Fibroblast of skin of scalp (primary cell): ENCODE measurements at regions not wholly inside any gene's neighbourhood (a gene's known extent, or its start where the extent isn't known, plus 50 kb on each side); places are given as distances from the start of the nearest gene placed in this dataset.

Experiments used
- DNase-seq: peaks from one replicate; pipeline ENCODE4 v3.0.0-alpha.2; 2013

- no peak for DNase-seq
These were observed 55.9 kb upstream of the IL2 start for GRCh38 chr4:122512430-122512829.

- DNase-seq, result no peak
These were observed 51.6 kb upstream of the IL2 start for GRCh38 chr4:122508083-122508482.
